ENCODE measurements at regions not wholly inside any gene's neighbourhood (a gene's known extent, or its start where the extent isn't known, plus 50 kb on each side); places are given as distances from the start of the nearest gene placed in this dataset.

DNA sequence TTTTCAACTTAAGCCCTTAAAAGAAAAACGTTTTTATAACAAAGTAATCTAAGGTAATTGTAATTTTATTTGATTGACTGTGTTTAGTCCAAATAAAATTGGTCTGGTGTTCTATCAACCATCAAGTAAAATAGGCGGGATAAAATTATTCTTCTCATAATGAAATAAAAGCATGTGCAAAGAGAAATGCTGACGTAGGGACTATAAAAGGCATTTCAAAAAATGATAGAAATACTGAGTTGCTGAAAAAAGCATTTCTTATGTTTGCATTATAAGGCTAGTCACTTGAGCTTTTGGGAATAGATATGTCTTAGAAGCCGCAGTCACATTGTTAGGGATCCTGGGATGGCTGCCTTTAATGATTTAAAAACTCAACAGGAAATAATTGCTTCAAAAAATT is 608.0 kb upstream of the JAG1 start:
- no peaks in the 10 kb centered on the region for H3K36me3 ChIP-seq (ENCODE audit: low read depth)
- no peak overlapping the region for H3K27ac ChIP-seq (ENCODE audit: poor library complexity, severe bottlenecking)
- no peaks in the 10 kb centered on the region for H3K27me3 ChIP-seq (ENCODE audit: insufficient read depth, poor library complexity, severe bottlenecking)
- H3K4me1 ChIP-seq (ENCODE audit: insufficient read depth, poor library complexity, severe bottlenecking), result no peaks in the 10 kb centered on the region
- no peak overlapping the region for H3K4me3 ChIP-seq (ENCODE audit: severe bottlenecking)
- DNase-seq (ENCODE audit: low spot score), result no peak
- TF ChIP-seq, protein P1, sequence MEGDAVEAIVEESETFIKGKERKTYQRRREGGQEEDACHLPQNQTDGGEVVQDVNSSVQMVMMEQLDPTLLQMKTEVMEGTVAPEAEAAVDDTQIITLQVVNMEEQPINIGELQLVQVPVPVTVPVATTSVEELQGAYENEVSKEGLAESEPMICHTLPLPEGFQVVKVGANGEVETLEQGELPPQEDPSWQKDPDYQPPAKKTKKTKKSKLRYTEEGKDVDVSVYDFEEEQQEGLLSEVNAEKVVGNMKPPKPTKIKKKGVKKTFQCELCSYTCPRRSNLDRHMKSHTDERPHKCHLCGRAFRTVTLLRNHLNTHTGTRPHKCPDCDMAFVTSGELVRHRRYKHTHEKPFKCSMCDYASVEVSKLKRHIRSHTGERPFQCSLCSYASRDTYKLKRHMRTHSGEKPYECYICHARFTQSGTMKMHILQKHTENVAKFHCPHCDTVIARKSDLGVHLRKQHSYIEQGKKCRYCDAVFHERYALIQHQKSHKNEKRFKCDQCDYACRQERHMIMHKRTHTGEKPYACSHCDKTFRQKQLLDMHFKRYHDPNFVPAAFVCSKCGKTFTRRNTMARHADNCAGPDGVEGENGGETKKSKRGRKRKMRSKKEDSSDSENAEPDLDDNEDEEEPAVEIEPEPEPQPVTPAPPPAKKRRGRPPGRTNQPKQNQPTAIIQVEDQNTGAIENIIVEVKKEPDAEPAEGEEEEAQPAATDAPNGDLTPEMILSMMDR (IDR thresholded peaks at IDR 0.05; ENCODE audit: poor library complexity, severe bottlenecking), result no peak
- H3K9me3 ChIP-seq (ENCODE audit: severe bottlenecking), result no peaks in the 10 kb centered on the region
- ATAC-seq (ENCODE audit: low read depth), result no peak

DNA sequence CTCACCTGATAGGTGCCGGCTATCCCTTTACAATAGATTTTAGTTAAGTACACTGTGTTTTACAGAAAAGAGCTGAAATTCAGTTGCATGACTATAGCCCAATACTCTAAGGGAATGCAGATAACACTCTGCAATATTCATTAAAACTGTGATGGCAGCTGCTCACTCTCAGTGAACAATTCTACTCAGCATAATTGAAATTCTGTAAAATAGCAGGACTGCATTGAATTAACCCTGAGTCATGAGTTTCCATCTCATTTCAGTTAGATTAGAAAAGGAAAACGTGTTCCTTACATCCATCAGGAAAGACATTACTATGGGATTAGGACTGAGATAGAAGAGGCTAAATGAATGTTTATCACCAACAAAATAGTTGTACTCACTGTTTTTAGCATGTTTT is 613.3 kb upstream of the JAG1 start:
- DNase-seq (ENCODE audit: low spot score), result no peak
- H3K27me3 ChIP-seq (ENCODE audit: insufficient read depth, poor library complexity, severe bottlenecking), result no peaks in the 10 kb centered on the region
- ATAC-seq (ENCODE audit: low read depth), result no peak
- no peak overlapping the region for H3K4me3 ChIP-seq (ENCODE audit: severe bottlenecking)
- no peaks in the 10 kb centered on the region for H3K9me3 ChIP-seq (ENCODE audit: severe bottlenecking)
- H3K36me3 ChIP-seq (ENCODE audit: low read depth), result no peaks in the 10 kb centered on the region
- H3K27ac ChIP-seq (ENCODE audit: poor library complexity, severe bottlenecking), result no peak overlapping the region
- no peaks in the 10 kb centered on the region for H3K4me1 ChIP-seq (ENCODE audit: insufficient read depth, poor library complexity, severe bottlenecking)
- TF ChIP-seq, protein P1 (IDR thresholded peaks at IDR 0.05; ENCODE audit: poor library complexity, severe bottlenecking), result no peak

DNA sequence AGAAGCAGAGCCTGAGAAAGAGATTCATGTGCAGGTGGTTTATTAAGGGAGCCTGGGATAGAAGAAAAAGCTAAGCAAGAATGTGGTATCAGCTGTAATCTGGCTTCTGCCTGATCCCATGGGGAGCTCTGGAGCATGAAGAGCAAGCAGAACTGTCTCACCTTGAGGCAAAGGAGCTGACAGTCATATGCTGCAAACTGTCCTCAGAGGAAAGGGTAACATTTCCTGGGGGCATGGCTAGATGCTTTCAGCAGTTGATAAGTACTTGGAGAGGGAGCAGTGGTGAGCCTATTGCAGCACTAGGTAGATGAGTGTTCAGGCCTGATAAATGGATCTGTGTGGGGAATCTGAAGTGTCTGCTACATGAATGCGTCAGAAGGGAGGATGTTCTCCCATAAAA is 621.5 kb upstream of the BTBD3 start:
- H3K27me3 ChIP-seq (ENCODE audit: insufficient read depth, poor library complexity, severe bottlenecking), result no peaks in the 10 kb centered on the region
- no peak for ATAC-seq (ENCODE audit: low read depth)
- H3K27ac ChIP-seq (ENCODE audit: poor library complexity, severe bottlenecking), result no peak overlapping the region
- peaks cover 11% of the 10 kb centered on the region for H3K4me1 ChIP-seq (ENCODE audit: insufficient read depth, poor library complexity, severe bottlenecking)
- H3K4me3 ChIP-seq (ENCODE audit: severe bottlenecking), result no peak overlapping the region
- DNase-seq (ENCODE audit: low spot score), result no peak
- no peaks in the 10 kb centered on the region for H3K9me3 ChIP-seq (ENCODE audit: severe bottlenecking)
- no peaks in the 10 kb centered on the region for H3K36me3 ChIP-seq (ENCODE audit: low read depth)
- TF ChIP-seq, protein P1 (IDR thresholded peaks at IDR 0.05; ENCODE audit: poor library complexity, severe bottlenecking), result no peak

DNA sequence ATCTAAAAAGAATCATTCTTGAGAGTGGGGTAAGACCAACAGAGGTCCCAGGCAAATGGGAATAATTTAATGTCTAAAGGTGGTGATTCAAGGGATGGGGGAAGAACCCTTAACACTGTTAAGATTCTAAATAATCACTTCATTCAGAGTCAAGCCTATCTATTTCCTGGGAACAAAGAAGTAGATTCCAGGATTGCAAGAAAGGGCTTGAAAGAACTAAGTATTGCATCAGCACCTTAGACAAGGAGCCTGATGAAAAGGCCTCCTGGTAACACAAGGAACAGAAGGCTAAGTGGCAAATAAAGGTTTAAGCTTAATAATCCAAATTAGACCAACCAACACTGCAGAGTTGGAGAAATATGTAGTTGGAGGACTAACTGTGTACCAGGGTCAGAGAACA is 620.7 kb upstream of the BTBD3 start:
- Histone ChIP-seq H3K4me3 (ENCODE audit: severe bottlenecking) (no peak overlapping the region), H3K27ac (ENCODE audit: poor library complexity, severe bottlenecking) (no peak overlapping the region), H3K36me3 (ENCODE audit: low read depth) (no peaks in the 10 kb centered on the region), H3K27me3 (ENCODE audit: insufficient read depth, poor library complexity, severe bottlenecking) (no peaks in the 10 kb centered on the region), H3K9me3 (ENCODE audit: severe bottlenecking) (no peaks in the 10 kb centered on the region), H3K4me1 (ENCODE audit: insufficient read depth, poor library complexity, severe bottlenecking) (peaks cover 11% of the 10 kb centered on the region)
- no peak for DNase-seq (ENCODE audit: low spot score)
- ATAC-seq (ENCODE audit: low read depth), result no peak
- TF ChIP-seq, protein P1 (IDR thresholded peaks at IDR 0.05; ENCODE audit: poor library complexity, severe bottlenecking), result no peak

DNA sequence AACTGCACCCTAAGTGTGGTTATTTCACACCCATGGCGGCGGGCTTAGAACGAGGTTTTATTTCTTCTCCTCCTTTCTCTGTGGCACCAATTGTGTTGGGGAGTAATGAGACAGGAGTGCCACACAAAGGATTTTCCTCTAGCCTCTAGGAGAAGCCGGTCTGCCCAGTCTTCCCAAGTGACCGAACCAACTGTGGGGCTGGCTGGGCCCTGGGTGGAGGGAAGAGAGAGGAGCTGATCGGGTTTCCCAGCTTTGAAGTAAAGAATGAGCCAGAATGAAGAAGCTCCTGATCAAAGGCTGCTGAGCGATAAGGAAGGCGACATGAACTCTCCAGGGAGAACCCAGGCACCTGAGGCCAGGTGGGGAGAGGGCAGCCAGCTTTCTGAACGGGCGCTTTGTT is 616.0 kb upstream of the BTBD3 start:
- Histone ChIP-seq H3K27me3 (ENCODE audit: insufficient read depth, poor library complexity, severe bottlenecking) (no peaks in the 10 kb centered on the region), H3K4me3 (ENCODE audit: severe bottlenecking) (no peak overlapping the region), H3K9me3 (ENCODE audit: severe bottlenecking) (no peaks in the 10 kb centered on the region), H3K36me3 (ENCODE audit: low read depth) (no peaks in the 10 kb centered on the region), H3K4me1 (ENCODE audit: insufficient read depth, poor library complexity, severe bottlenecking) (peaks cover 9% of the 10 kb centered on the region), H3K27ac (ENCODE audit: poor library complexity, severe bottlenecking) (no peak overlapping the region)
- DNase-seq (ENCODE audit: low spot score) (no peak), ATAC-seq (ENCODE audit: low read depth) (no peak)
- TF ChIP-seq, protein P1 (IDR thresholded peaks at IDR 0.05; ENCODE audit: poor library complexity, severe bottlenecking), result no peak

Measured in RWPE2 (cell line).